ENCODE measurements at regions not wholly inside any gene's neighbourhood (a gene's known extent, or its start where the extent isn't known, plus 50 kb on each side); places are given as distances from the start of the nearest gene placed in this dataset.

- no peaks in the 10 kb centered on the region for H3K36me3 Mint-ChIP-seq
- peak overlapping the region; percentile 83 to 94 for H3K4me3 Mint-ChIP-seq
- Histone ChIP-seq H3K4me1 (ENCODE audit: control insufficient read depth in 1 of 2, insufficient read depth in 2 of 2, low read length in 2 of 2) (peaks cover 62 to 75% of the 10 kb centered on the region in 2 donors), H3K27me3 (ENCODE audit: control insufficient read depth in 2 of 2, insufficient read depth in 2 of 2, low read length in 2 of 2) (no peaks in the 10 kb centered on the region), H3K4me3 (replicated peaks in 1 of 3; ENCODE audit: low read depth in 2 of 3, low read length in 3 of 3) (peak overlapping the region; percentile 50 to 82 (median 75)), H4K20me1 (ENCODE audit: insufficient read depth, low read length) (no peaks in the 10 kb centered on the region), H3K9me3 (replicated peaks in 1 of 2; ENCODE audit: control insufficient read depth in 1 of 2, insufficient read depth in 1 of 2, low read length in 2 of 2) (no peaks in the 10 kb centered on the region), H2AFZ (ENCODE audit: insufficient read depth, low read depth, low read length, poor library complexity, severe bottlenecking) (peak overlapping the region; percentile 70), H3K36me3 (replicated peaks in 1 of 2; ENCODE audit: control insufficient read depth in 1 of 2, insufficient read depth in 2 of 2, low read length in 2 of 2) (no peaks in the 10 kb centered on the region), H3K79me2 (ENCODE audit: insufficient read depth, low read length) (no peaks in the 10 kb centered on the region), H3K4me2 (replicated peaks; ENCODE audit: extremely low read depth, low read length, poor library complexity, severe bottlenecking) (peak overlapping the region; percentile 86), H3K27ac (ENCODE audit: low read depth in 1 of 2, low read length in 2 of 2) (peak overlapping the region; percentile 53 to 91), H3K9ac (ENCODE audit: insufficient read depth, low read length, poor library complexity, severe bottlenecking) (peak overlapping the region; percentile 57)
- H3K27me3 Mint-ChIP-seq (ENCODE audit: low read depth in 3 of 3) = peaks cover 0 to 2% (median 1%) of the 10 kb centered on the region in 3 donors
- DNase-seq = peak; percentile 41 to 63 (median 61)
- peak overlapping the region; percentile 91 to 98 (median 93) for H3K27ac Mint-ChIP-seq
- no peak for TF ChIP-seq CTCF (IDR thresholded peaks at IDR 0.05)
- 0% methylated on average over 6 of the region's 16 CpGs for WGBS (ENCODE audit: insufficient coverage)
- H3K9me3 Mint-ChIP-seq = no peaks in the 10 kb centered on the region
- intact Hi-C loops (cut with micrococcal nuclease) = loop anchor here (5.0 to 10.0 kb wide), 2 partner anchors 46 to 73 kb away; no protein-coding TSS in a partner anchor
- H3K4me1 Mint-ChIP-seq = peaks cover 75% of the 10 kb centered on the region
Observed at GRCh38 chr6:6811128-6812009, 222.8 kb downstream of the LY86 start.

DNA sequence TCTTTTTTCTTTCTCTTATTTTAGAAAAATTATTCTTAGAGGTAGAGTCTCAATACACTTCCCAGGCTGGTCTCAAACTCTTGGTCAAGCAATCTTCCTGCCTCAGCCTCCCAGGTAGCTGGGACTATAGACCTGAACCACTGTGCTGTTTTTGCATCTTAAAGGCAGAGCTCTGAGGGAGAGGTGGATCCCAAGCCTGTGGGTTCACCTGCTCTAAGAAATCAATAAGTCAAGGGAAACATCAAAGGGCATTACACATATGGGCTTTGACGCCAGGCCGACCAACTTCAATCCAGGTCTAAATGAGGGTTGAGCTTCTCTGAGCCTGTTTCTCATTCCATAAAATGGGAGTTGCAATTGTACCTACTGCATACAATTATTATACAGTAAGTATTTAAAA is 223.9 kb downstream of the LY86 start:
- peaks cover 67% of the 10 kb centered on the region for H3K4me1 Mint-ChIP-seq

More for the DNA sequence above, 223.9 kb downstream of the LY86 start:
- H3K36me3 Mint-ChIP-seq = no peaks in the 10 kb centered on the region
- intact Hi-C loops (cut with micrococcal nuclease) = loop anchor here (5.0 to 10.0 kb wide), 2 partner anchors 45 to 72 kb away; no protein-coding TSS in a partner anchor
- H3K9ac ChIP-seq (ENCODE audit: insufficient read depth, low read length, poor library complexity, severe bottlenecking) = no peak overlapping the region
- TF ChIP-seq CTCF (IDR thresholded peaks at IDR 0.05) = no peak
- no CpG with 5 or more reads among the region's 2 CpGs for WGBS (ENCODE audit: insufficient coverage)
- no peaks in the 10 kb centered on the region for H3K79me2 ChIP-seq (ENCODE audit: insufficient read depth, low read length)
- peaks cover 52 to 65% of the 10 kb centered on the region in 2 donors for H3K4me1 ChIP-seq (ENCODE audit: control insufficient read depth in 1 of 2, insufficient read depth in 2 of 2, low read length in 2 of 2)
- H3K36me3 ChIP-seq (replicated peaks in 1 of 2; ENCODE audit: control insufficient read depth in 1 of 2, insufficient read depth in 2 of 2, low read length in 2 of 2) = no peaks in the 10 kb centered on the region
- H3K4me2 ChIP-seq (replicated peaks; ENCODE audit: extremely low read depth, low read length, poor library complexity, severe bottlenecking) = no peak overlapping the region
- no peak for DNase-seq
- H3K27me3 ChIP-seq (ENCODE audit: control insufficient read depth in 2 of 2, insufficient read depth in 2 of 2, low read length in 2 of 2) = no peaks in the 10 kb centered on the region
- H2AFZ ChIP-seq (ENCODE audit: insufficient read depth, low read depth, low read length, poor library complexity, severe bottlenecking) = no peak overlapping the region
- peak overlapping the region in 1 of 2 donors; percentile 91 for H3K27ac ChIP-seq (ENCODE audit: low read depth in 1 of 2, low read length in 2 of 2)
- peaks cover 0 to 2% (median 1%) of the 10 kb centered on the region in 3 donors for H3K27me3 Mint-ChIP-seq (ENCODE audit: low read depth in 3 of 3)
- H3K9me3 Mint-ChIP-seq = no peaks in the 10 kb centered on the region
- H3K4me3 ChIP-seq (replicated peaks in 1 of 3; ENCODE audit: low read depth in 2 of 3, low read length in 3 of 3) = no peak overlapping the region
- no peaks in the 10 kb centered on the region for H4K20me1 ChIP-seq (ENCODE audit: insufficient read depth, low read length)
- H3K27ac Mint-ChIP-seq = peak overlapping the region in 3 of 7 donors; percentile 27 to 98 (median 93)
- H3K4me3 Mint-ChIP-seq = no peak overlapping the region
- no peaks in the 10 kb centered on the region for H3K9me3 ChIP-seq (replicated peaks in 1 of 2; ENCODE audit: control insufficient read depth in 1 of 2, insufficient read depth in 1 of 2, low read length in 2 of 2)

Measured in CD14-positive monocyte (primary cell).